ENCODE measurements at regions not wholly inside any gene's neighbourhood (a gene's known extent, or its start where the extent isn't known, plus 50 kb on each side); places are given as distances from the start of the nearest gene placed in this dataset.

DNA sequence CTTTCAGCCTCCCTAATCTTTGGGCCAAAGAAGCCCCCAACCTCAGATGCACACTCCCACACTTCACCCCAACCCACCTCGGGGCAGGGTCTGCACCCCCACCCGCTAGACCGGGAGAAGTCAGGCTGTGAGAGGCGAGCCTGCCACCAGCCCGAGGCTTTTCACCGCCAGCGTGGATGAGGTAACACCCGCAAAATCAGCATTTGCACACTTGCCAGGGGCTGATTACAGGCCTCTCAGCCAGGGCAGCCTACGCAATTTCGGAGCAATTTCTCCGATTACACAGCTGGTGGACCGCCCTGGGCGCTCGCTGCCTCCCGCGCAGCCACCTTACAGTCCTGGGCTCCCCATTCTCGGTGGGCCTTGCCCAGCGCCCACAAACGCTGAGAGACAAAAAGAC, 68.5 kb downstream of the FOXD1 start:
- TF ChIP-seq FOXM1 (IDR thresholded peaks at IDR 0.05; ENCODE audit: borderline replicate concordance) (no peak), FOXA1 (IDR thresholded peaks at IDR 0.05) (no peak), SP1 (IDR thresholded peaks at IDR 0.05) (no peak), CTBP1 (IDR thresholded peaks at IDR 0.05; ENCODE audit: borderline replicate concordance) (no peak), SUZ12 (IDR thresholded peaks at IDR 0.05) (no peak), BHLHE40 (IDR thresholded peaks at IDR 0.05; ENCODE audit: borderline replicate concordance) (no peak), ELF4 (IDR thresholded peaks at IDR 0.05) (no peak), HDGF (IDR thresholded peaks at IDR 0.05; ENCODE audit: borderline replicate concordance) (no peak), TARDBP (IDR thresholded peaks at IDR 0.05) (no peak), NFRKB (IDR thresholded peaks at IDR 0.05) (no peak)
- TF ChIP-seq, protein P1, sequence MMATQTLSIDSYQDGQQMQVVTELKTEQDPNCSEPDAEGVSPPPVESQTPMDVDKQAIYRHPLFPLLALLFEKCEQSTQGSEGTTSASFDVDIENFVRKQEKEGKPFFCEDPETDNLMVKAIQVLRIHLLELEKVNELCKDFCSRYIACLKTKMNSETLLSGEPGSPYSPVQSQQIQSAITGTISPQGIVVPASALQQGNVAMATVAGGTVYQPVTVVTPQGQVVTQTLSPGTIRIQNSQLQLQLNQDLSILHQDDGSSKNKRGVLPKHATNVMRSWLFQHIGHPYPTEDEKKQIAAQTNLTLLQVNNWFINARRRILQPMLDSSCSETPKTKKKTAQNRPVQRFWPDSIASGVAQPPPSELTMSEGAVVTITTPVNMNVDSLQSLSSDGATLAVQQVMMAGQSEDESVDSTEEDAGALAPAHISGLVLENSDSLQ (IDR thresholded peaks at IDR 0.05), result no peak

Measured in HEK293T (cell line).